OCI-LY3 (cell line): ENCODE measurements at regions not wholly inside any gene's neighbourhood (a gene's known extent, or its start where the extent isn't known, plus 50 kb on each side); places are given as distances from the start of the nearest gene placed in this dataset.

Experiments used
- H2AFZ ChIP-seq: fragments of 200-600, 300-600 bp; shearing (Covaris generic); 2 replicates; pipeline ENCODE4 v1.6.0; 2014; ENCODE audit warnings: antibody characterized with exemption, low read depth, low read length
- H3K27ac ChIP-seq: fragments of 200-600, 300-600 bp; sonication (generic); 2 replicates; pipeline ENCODE4 v1.5.1; 2014; ENCODE audit warnings: mild to moderate bottlenecking, low read length, moderate library complexity, mixed read lengths
- H3K27me3 ChIP-seq: fragments of 200-600, 300-600 bp; sonication (generic); 2 replicates; pipeline ENCODE4 v1.6.1; 2014; ENCODE audit warnings: low read depth, low read length, mixed read lengths
- H3K36me3 ChIP-seq: fragments of 200-600, 300-600 bp; sonication (generic); replicated peaks from 2 replicates; pipeline ENCODE3; 2014; ENCODE audit warnings: low read depth, low read length, mixed read lengths
- H3K4me1 ChIP-seq: fragments of 300-600, 200-600 bp; sonication (generic); 2 replicates; pipeline ENCODE4 v1.6.1; 2014; ENCODE audit warnings: low read length, mixed read lengths
- H3K4me2 ChIP-seq: fragments of 200-600, 300-600 bp; sonication (generic); 2 replicates; pipeline ENCODE4 v1.6.1; 2014; ENCODE audit warnings: low read length, mixed read lengths
- H3K4me3 ChIP-seq: fragments of 300-600, 200-600 bp; sonication (generic); 2 replicates; pipeline ENCODE4 v1.5.1; 2014; ENCODE audit warnings: antibody characterized with exemption, mild to moderate bottlenecking, low read length, moderate library complexity
- H3K79me2 ChIP-seq: fragments of 300-600, 200-600 bp; shearing (Covaris generic); 2 replicates; pipeline ENCODE4 v1.6.1; 2014; ENCODE audit warnings: mild to moderate bottlenecking, low read length, mixed read lengths
- H3K9ac ChIP-seq: fragments of 300-600, 200-600 bp; shearing (Covaris generic); 2 replicates; pipeline ENCODE4 v1.6.0; 2014; ENCODE audit warnings: mild to moderate bottlenecking, low read length, moderate library complexity
- H3K9me3 ChIP-seq: fragments of 200-600, 300-600 bp; shearing (Covaris generic); 2 replicates; pipeline ENCODE4 v1.6.1; 2014; ENCODE audit warnings: low read length, mixed read lengths; ENCODE audit not compliant: insufficient read depth
- H4K20me1 ChIP-seq: fragments of 200-600, 300-600 bp; sonication (generic); 2 replicates; pipeline ENCODE4 v1.6.1; 2016; ENCODE audit warnings: low read length, mixed read lengths; ENCODE audit not compliant: insufficient read depth
- EZH2phosphoT487 ChIP-seq: fragments of 200-600 bp; shearing (Covaris generic); IDR thresholded peaks from 2 replicates; pipeline ENCODE4 v1.6.1; 2018; ENCODE audit warnings: antibody characterized with exemption, mixed run types, low read depth
- TF ChIP-seq, protein P1 (sequence below): fragments of 200-600, 300-600 bp; sonication (generic); IDR thresholded peaks from 2 replicates; pipeline ENCODE4 v1.5.1; 2014; ENCODE audit warnings: antibody characterized with exemption, low read length, low read depth

DNA sequence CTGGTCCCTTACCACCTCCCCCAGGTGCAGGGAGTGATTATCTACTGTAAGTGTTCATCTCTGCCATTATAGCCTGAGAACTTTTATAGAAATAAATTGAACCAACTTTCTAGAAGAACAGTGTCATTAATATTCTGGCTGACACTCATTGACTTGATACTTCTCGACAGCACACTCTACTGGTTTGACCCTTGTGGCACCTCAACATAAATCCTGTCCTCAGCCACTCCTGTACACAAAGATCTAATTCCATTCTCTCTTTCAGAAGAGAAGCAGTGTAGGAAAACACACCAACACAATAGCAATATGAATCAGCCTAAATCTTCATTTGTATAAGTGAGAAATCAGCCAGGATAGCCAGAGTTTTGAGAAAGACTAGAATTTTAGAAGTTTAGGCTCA lies 417.7 kb downstream of the TAF11L14 start:
- no peak overlapping the region for H3K4me3 ChIP-seq
- H3K79me2 ChIP-seq = no peaks in the 10 kb centered on the region
- H3K36me3 ChIP-seq = no peaks in the 10 kb centered on the region

DNA sequence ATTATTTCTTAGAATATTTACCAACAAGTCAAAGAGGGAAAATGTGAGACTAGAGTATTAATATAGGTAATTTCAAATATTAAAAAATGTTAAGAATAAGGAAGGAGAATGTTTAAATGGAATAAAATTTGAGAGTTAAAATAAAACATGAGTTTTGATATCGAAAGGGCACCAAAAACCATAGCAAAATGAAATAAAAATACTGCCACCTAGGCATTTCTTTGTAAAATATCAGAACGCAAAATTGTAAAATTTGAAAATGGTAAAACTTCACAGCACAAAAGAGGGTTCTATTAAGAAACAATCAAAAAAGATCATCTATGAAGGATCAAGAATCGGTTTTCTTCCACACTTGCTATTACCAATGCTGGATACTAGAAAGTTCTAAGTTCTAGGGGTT lies 418.3 kb downstream of the TAF11L14 start:
- Histone ChIP-seq H4K20me1 (no peaks in the 10 kb centered on the region), H3K36me3 (no peaks in the 10 kb centered on the region), H3K4me2 (no peak overlapping the region), H3K4me3 (no peak overlapping the region), H2AFZ (no peak overlapping the region), H3K79me2 (no peaks in the 10 kb centered on the region), H3K9ac (no peak overlapping the region), H3K27me3 (no peaks in the 10 kb centered on the region), H3K9me3 (no peaks in the 10 kb centered on the region), H3K4me1 (no peaks in the 10 kb centered on the region), H3K27ac (no peak overlapping the region)
- TF ChIP-seq, protein P1, sequence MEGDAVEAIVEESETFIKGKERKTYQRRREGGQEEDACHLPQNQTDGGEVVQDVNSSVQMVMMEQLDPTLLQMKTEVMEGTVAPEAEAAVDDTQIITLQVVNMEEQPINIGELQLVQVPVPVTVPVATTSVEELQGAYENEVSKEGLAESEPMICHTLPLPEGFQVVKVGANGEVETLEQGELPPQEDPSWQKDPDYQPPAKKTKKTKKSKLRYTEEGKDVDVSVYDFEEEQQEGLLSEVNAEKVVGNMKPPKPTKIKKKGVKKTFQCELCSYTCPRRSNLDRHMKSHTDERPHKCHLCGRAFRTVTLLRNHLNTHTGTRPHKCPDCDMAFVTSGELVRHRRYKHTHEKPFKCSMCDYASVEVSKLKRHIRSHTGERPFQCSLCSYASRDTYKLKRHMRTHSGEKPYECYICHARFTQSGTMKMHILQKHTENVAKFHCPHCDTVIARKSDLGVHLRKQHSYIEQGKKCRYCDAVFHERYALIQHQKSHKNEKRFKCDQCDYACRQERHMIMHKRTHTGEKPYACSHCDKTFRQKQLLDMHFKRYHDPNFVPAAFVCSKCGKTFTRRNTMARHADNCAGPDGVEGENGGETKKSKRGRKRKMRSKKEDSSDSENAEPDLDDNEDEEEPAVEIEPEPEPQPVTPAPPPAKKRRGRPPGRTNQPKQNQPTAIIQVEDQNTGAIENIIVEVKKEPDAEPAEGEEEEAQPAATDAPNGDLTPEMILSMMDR = no peak
- TF ChIP-seq EZH2phosphoT487 = no peak

More for the DNA sequence above, 417.7 kb downstream of the TAF11L14 start:
- Histone ChIP-seq H3K9ac (no peak overlapping the region), H3K4me2 (no peak overlapping the region), H3K9me3 (no peaks in the 10 kb centered on the region), H4K20me1 (no peaks in the 10 kb centered on the region), H3K27me3 (no peaks in the 10 kb centered on the region), H2AFZ (no peak overlapping the region), H3K27ac (no peak overlapping the region), H3K4me1 (no peaks in the 10 kb centered on the region)
- TF ChIP-seq EZH2phosphoT487 = no peak
- TF ChIP-seq, protein P1 = no peak

DNA sequence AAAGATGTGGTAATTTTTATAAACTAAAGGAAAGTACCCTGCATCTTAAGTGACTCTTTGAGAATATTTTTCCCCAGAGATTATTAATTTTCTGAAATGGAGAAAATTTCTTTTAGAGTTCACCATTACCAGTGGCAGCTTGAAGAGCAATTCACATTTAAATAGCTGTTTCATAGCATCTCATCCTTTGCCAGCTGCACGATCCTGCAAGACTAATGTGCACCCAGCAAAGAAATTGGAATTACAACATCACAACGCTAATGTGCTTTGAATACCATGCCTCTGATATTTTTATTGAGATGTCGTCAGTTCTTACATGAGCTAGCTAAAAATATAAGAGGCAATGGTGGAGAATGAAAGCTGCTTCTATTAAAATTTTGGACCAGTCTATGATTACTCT lies 423.5 kb downstream of the TAF11L14 start:
- no peak overlapping the region for H3K27ac ChIP-seq

DNA sequence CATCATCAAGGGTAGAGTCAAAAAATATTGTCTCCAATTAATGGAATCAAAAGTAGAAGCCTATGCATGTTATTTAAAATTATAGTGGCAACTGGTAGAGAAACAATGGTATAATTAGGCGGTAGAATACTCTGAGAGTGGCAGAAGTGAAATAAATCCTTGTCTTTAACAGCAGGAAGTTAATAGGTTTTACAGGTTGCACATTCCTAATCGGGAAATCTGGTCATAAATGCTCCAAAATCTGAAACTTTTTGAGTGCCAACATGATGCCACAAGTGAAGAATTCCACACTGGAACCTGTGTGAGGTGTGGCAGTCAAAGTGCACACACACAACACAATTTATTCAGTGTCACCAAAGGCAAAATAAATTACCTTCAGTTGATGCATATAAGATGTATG lies 433.4 kb downstream of the TAF11L14 start:
- no peak overlapping the region for H3K4me3 ChIP-seq
- H3K9me3 ChIP-seq = no peaks in the 10 kb centered on the region
- H3K79me2 ChIP-seq = no peaks in the 10 kb centered on the region
- no peaks in the 10 kb centered on the region for H3K27me3 ChIP-seq
- no peak overlapping the region for H3K4me2 ChIP-seq
- no peaks in the 10 kb centered on the region for H4K20me1 ChIP-seq
- H3K4me1 ChIP-seq = no peaks in the 10 kb centered on the region
- no peaks in the 10 kb centered on the region for H3K36me3 ChIP-seq
- H3K9ac ChIP-seq = no peak overlapping the region
- no peak overlapping the region for H3K27ac ChIP-seq
- no peak for TF ChIP-seq EZH2phosphoT487
- TF ChIP-seq, protein P1 = no peak
- H2AFZ ChIP-seq = no peak overlapping the region

More for the DNA sequence above, 423.5 kb downstream of the TAF11L14 start:
- Histone ChIP-seq H3K79me2 (no peaks in the 10 kb centered on the region), H3K27me3 (no peaks in the 10 kb centered on the region), H4K20me1 (no peaks in the 10 kb centered on the region), H3K9me3 (no peaks in the 10 kb centered on the region), H2AFZ (no peak overlapping the region), H3K4me1 (no peaks in the 10 kb centered on the region), H3K9ac (no peak overlapping the region), H3K36me3 (no peaks in the 10 kb centered on the region), H3K4me2 (no peak overlapping the region), H3K4me3 (no peak overlapping the region)
- TF ChIP-seq EZH2phosphoT487 = no peak
- TF ChIP-seq, protein P1 = no peak
